ENCODE measurements at regions not wholly inside any gene's neighbourhood (a gene's known extent, or its start where the extent isn't known, plus 50 kb on each side); places are given as distances from the start of the nearest gene placed in this dataset.
A peak's percentile ranks its signal among the peaks of the same experiment; 100 is the strongest.

GRCh38 chr13:78428646-78429045 is 174.7 kb downstream of the POU4F1 start:
- no peak for DNase-seq (ENCODE audit: low read depth)
- TF ChIP-seq CTCF (IDR thresholded peaks at IDR 0.05; ENCODE audit: control insufficient read depth, extremely low read depth, insufficient read depth): no peak
- H3K4me3 ChIP-seq (ENCODE audit: low read depth, low read length): no peak overlapping the region

GRCh38 chr13:78426183-78426582 is 177.2 kb downstream of the POU4F1 start:
- no peak for TF ChIP-seq CTCF (IDR thresholded peaks at IDR 0.05; ENCODE audit: control insufficient read depth, extremely low read depth, insufficient read depth)

GRCh38 chr13:78420814-78421213 is 182.5 kb downstream of the POU4F1 start:
- no peak overlapping the region for H3K4me3 ChIP-seq (ENCODE audit: low read depth, low read length)
- no peak for DNase-seq (ENCODE audit: low read depth)
- no peak for TF ChIP-seq CTCF (IDR thresholded peaks at IDR 0.05; ENCODE audit: control insufficient read depth, extremely low read depth, insufficient read depth)

More at GRCh38 chr13:78426183-78426582, 177.2 kb downstream of the POU4F1 start:
- no peak for DNase-seq (ENCODE audit: low read depth)
- H3K4me3 ChIP-seq (ENCODE audit: low read depth, low read length): no peak overlapping the region

GRCh38 chr13:78413887-78414553 is 189.3 kb downstream of the POU4F1 start:
- DNase-seq (ENCODE audit: low read depth): no peak
- TF ChIP-seq CTCF (IDR thresholded peaks at IDR 0.05; ENCODE audit: control insufficient read depth, extremely low read depth, insufficient read depth): no peak

GRCh38 chr13:78410847-78411246 is 192.5 kb downstream of the POU4F1 start:
- no peak overlapping the region for H3K4me3 ChIP-seq (ENCODE audit: low read depth, low read length)
- no peak for DNase-seq (ENCODE audit: low read depth)
- no peak for TF ChIP-seq CTCF (IDR thresholded peaks at IDR 0.05; ENCODE audit: control insufficient read depth, extremely low read depth, insufficient read depth)

More at GRCh38 chr13:78413887-78414553, 189.3 kb downstream of the POU4F1 start:
- H3K4me3 ChIP-seq (ENCODE audit: low read depth, low read length): no peak overlapping the region

- DNase-seq (ENCODE audit: low read depth): no peak
- no peak overlapping the region for H3K4me3 ChIP-seq (ENCODE audit: low read depth, low read length)
- no peak for TF ChIP-seq CTCF (IDR thresholded peaks at IDR 0.05; ENCODE audit: control insufficient read depth, extremely low read depth, insufficient read depth)
Measured at GRCh38 chr13:78410164-78410563, 193.2 kb downstream of the POU4F1 start.

GRCh38 chr13:78409172-78409571 is 194.2 kb downstream of the POU4F1 start:
- no peak overlapping the region for H3K4me3 ChIP-seq (ENCODE audit: low read depth, low read length)
- no peak for DNase-seq (ENCODE audit: low read depth)
- peak; percentile 36 for TF ChIP-seq CTCF (IDR thresholded peaks at IDR 0.05; ENCODE audit: control insufficient read depth, extremely low read depth, insufficient read depth)

Data from LNCaP clone FGC (cell line).